ENCODE measurements at regions not wholly inside any gene's neighbourhood (a gene's known extent, or its start where the extent isn't known, plus 50 kb on each side); places are given as distances from the start of the nearest gene placed in this dataset.

DNA sequence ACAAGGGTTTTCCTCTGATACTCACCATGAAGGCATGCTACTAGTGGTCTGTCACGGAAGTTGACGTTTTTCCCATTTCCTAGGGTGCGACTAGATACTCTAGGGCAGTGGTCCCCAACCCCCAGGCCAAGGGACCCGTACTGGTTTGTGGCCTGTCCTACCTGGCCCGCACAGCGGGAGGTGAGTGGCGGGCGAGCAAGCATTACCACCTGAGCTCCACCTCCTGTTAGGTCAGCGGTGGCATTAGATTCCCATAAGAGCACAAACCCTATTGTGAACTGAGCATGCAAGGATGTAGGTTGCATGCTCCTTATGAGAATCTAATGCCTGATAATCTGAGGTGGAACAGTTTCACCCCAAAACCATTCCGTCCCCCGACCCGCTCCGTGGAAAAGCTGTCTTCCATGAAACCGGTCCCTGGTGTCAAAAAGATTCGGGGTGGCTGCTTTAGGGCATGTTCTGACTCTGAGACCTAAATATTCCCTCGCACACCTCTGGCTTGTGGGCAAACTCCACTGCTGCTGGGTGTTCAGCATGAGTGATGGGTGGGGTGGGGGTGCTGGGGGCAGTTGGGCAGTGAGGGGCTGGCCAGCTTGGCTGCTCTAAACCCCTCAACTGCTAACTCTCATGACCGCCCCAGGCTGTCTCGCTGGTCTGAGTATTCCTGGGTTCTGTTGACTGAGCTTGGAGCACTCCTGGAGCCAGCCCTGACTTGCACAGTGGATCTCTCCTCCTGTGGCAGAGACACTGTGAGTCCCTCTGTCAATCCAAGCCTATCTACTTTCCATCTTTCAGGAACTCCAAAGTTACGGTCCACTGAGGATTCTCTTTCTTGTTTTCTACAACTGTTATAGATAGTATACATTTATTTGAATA, 78.3 kb upstream of the NEK6 start:
- no peak for DNase-seq

GRCh38 chr9:124180557-124180956, 77.2 kb upstream of the NEK6 start:
- DNase-seq = no peak

DNA sequence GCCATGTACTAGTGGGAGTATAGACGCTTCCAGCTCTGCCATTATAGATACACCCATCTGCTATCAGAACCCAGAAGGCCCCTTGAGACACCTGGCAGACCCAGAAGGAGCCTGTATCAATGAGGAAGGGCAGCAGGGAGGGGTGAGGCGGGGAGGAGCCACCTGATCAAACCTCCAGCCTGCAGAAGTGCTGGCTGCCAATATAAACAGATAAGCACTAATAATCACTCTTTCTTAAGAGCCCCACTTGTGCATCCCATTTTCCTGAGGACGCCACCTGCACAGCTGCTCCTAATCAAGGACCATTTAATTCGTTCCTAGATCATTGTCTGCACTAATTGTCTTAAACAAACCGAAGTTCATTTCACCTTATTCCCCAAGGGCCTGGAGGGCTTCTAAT, 75.0 kb upstream of the NEK6 start:
- DNase-seq = no peak

DNA sequence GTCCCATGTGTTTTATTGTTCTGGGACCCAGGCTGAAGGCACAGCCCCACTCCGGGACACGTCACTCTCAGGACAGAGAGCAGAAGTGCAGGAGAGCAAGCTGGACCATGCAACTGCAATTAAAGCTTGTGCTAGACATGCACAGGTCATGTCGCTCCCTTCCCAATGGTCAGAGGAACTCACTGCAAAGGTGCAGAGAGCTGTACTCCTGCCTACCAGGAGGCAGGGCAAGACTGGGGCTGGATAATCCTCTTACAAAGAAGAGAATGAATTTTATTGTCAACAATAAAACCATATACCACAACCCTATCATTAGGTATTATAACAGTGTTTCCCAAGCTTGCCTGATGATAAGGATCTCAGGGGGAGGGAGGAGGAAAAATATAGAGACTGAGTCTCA, 74.0 kb upstream of the NEK6 start:
- no peak for DNase-seq

GRCh38 chr9:124185413-124185812, 72.3 kb upstream of the NEK6 start:
- DNase-seq = no peak

- no peak for DNase-seq
These were observed 70.4 kb upstream of the NEK6 start for GRCh38 chr9:124187311-124187710.

DNA sequence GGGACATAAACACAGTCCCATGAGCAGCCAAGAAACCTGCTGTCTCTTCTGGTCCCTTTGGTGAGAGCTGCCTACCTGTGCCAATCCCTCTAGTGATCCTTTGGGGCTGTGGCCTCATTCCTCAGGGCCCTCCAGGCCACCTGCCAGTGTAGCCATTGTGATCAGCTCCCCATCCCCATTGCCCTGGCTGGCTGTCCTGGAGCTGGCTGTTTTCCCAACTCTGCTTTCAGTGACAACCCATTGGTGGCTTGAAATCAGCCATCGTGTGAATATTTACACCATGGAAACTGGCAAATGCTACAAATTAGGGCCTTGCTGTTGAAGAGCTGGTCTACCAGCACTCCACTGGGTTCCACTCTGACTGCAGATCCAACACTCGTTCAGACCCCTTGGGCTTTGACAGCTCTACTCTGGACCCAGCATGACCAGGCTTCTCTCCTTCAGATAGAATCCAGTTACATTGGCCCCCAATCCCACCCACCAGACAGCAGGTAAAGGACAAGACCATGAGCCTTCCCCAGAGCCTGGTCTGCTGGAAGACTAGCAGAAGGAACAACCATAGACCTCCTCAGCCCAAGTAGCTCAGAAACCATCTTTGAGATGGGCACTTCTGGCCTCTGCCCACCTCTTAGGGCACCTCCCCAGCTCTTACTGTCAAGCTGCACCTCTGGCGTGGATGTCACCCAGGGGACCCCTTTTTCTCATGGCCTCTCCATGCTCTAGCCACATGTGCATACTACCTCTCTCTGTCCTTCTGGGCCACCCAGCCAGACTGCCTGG, 69.2 kb upstream of the NEK6 start:
- DNase-seq = no peak

DNA sequence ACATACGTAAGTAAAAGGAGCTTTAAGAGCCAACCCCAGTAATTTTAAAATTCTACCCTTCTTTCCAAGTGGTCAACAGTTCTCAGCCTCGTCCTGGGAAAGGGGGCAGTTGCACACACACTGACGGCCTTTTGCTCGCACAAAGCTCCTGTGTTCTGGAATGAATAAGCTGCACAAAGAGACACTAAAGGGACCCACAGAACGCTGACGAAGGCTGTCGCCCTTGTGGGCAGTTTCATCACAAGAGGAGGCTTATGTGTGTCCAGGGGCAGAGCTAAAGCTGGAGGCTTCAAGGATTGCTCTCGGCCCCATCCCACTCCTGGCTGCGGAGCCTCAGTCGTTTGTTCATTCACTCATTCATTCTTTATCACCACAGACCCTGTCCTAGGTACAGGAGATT, 67.0 kb upstream of the NEK6 start:
- DNase-seq = no peak

- DNase-seq = no peak
These were observed 65.9 kb upstream of the NEK6 start for GRCh38 chr9:124191691-124192395.

- DNase-seq = no peak
These were observed 61.0 kb upstream of the NEK6 start for GRCh38 chr9:124196814-124197176.

DNA sequence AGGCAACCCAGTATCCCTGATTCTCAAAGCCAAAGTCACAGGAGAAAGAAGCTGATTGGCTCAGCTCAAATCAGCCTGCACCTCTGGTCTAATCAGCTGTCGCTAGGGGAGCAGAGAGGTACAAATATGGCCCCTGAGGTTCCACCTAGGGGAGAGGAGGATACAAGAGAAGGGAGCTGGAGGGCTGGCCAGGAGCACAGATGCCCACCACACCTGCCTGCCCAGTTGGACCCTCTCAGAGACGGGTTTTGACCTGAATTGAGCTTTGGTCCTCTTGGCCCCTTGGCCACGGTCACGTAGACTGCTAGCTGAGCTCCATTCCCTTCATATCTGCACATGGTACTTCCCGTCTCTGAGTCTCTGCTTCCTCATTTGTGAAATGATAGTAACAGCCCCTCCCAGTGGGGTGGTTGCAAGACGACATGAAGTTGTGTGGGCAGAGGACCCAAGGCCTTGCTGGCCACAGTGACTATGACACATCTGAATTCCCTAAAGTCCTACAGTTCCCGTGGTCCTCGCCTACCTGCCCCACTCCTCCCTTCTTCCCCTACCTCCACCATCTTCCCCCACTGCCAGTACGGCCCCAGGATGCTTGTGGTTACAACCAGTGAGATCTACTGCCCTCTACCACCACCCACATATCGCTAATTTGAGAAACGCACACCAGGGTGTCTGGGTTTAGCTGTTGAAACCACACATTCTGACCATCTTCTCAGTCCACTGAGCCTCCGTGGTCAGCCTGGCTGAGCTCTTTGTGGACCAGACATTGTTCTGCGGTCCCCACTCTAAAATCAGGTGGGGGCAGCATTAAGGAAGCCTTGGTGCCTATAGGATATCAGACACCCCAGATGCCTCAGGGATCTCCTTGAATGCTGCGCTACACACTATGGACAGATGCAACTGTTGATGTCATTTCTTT, 60.3 kb upstream of the NEK6 start:
- peak; percentile 58 for DNase-seq

DNA sequence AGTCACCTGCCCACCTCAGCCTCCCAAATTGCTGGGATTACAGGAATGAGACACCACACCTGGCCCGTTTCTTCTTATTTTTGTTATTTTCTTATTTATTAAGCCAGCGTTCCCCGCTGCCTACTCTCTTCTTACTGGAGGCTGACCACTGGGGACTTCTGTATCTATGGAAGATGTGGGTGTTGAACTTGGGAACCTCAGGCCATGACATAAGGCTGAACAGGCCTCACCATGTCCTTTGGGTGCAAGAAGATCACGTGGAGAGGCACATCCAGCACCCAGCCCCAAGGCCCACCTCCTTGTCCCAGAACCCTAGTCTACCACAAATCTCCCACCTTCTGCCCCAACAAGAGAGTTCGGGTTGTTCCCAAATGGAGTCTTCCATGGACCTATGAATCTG, 59.4 kb upstream of the NEK6 start:
- no peak for DNase-seq

- DNase-seq = no peak
These were observed 58.8 kb upstream of the NEK6 start for GRCh38 chr9:124198948-124199347.

- DNase-seq = no peak
These were observed 58.3 kb upstream of the NEK6 start for GRCh38 chr9:124199474-124199873.

DNA sequence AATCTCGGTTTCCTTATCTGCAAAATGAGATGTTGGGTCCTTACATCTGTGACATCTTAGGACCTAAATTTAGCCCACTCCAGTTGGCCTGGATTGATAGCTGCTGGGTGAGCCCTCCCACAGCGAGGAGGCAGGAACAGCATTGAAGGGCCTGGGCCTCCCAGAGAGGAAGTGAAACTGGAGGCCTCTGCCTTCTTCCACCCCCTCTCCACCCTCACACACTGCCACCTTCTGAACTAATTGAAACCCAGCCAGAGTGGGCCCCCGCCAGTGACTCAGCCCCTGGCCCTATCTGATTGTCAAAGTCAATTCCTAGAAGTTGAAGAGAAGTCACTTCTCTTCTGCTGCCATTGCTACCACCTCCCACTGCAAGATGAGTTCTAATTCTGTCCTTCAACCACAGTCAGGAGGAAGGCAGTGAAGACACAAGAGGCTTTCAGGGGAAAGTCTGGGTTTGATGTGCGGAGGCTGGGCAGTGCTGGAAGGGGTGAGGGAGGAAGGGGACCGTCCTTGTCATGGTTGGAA, 55.2 kb upstream of the NEK6 start:
- peak; percentile 88 for DNase-seq

DNA sequence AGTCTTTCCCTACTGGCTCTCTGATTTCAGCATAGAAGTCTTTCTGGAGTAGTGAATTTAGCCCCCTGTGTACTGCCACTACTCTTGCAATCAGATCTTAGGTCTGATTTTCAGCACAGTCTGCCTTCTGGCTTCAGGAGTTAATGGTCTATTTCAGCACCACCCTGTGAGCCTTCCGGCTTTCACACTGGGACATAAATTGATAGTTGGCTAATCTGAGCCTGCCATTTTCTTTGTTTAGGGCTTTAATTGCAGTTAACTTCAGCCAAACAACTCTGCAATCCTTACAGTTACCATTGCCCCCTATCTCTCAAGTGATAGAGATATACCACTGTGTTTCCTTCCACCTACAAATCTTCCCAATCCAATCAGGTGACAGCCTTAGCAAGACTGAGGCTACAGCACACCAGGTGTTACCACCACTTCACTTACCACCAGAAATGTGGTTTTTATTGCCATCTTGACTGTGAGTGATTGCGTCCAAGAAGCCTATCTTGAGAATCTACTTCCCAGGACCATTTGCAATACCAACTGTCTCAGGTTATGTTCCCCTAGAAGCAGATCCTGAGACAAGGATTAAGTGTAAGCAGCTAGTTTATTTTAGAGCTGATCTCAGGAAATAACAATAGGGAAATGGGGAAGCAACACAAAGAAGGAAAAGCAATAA, 51.9 kb upstream of the NEK6 start:
- DNase-seq = no peak

DNA sequence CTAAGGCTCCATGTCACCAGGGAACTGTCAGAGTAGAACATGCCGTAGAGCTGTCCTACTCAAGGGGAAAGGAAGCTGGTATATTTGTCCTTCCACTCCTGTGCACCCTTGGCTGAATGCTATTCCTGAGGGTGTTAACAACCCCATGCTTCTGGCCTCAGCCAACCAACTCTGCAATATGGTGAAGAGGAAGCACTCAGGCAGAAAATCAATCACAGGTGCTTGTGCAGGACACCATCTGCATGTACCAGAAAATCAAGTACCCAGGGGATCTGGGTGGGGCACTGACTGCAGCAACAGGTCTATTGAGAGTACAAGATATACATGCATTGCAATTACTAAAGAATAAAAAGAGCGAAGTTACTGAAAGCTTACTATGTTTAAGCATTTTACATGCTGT, 51.4 kb upstream of the NEK6 start:
- DNase-seq = no peak
